Head of caudate nucleus (tissue), 42 donors: ENCODE measurements at regions not wholly inside any gene's neighbourhood (a gene's known extent, or its start where the extent isn't known, plus 50 kb on each side); places are given as distances from the start of the nearest gene placed in this dataset.
A peak's percentile ranks its signal among the peaks of the same experiment; 100 is the strongest.

Experiments
- DNase-seq, 42 donors: peaks; one replicate each; pipeline versions ENCODE4 v3.0.0 to v3.0.0-alpha.2; 2020 to 2021; ENCODE audit warnings: mixed read lengths in 7 of 42
- intact Hi-C: fragments of 100-400 bp; cut with DNase I; formaldehyde crosslinking; loops from one replicate; pipeline ENCODE4 v1.15.0; 2022

DNA sequence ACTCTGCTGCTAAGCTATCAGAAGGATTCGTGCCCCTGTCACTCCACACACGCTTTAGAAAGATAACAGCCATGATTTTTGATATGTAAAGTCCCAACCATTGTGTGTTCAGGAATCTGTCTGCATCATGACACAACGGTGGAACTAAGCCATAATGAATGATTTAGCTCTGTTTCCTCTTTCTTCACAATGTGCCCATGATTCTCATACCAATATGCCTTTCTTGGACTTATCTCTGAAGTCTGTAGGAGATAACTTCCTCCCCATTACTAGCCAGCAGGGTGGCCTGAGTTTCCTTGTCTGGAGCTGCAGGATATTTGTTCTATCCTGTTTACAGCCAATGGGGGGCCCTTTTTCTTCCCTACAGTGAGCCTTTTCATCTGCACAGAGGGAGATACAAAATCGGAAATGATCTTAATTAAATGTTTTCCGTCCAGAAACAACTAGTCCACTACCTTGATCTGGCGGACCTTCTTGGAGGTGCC lies 511.7 kb downstream of the USP25 start:
- peak in 1 of 42 donors; percentile 13 for DNase-seq
- intact Hi-C loops, result no loop called here

DNA sequence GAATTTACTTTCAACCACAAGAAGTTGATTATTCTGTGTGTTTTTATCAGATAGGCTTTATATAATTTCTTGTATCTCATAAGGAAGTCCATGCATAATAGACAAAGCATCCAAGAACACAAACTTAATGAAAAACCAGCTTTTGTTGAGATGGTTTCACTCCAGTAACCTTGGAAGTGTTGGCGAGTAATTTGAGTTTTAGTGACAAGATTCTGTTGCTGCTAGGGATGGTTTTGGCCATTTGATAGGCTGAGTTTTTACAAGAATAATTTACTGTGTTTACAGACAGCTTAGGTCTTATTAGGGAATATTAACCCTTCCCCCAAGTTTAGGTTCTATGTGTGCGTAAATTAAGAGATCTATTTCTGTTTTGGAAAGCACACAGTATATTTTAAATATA lies 513.6 kb downstream of the USP25 start:
- no peak for DNase-seq
- intact Hi-C loops, result no loop called here

DNA sequence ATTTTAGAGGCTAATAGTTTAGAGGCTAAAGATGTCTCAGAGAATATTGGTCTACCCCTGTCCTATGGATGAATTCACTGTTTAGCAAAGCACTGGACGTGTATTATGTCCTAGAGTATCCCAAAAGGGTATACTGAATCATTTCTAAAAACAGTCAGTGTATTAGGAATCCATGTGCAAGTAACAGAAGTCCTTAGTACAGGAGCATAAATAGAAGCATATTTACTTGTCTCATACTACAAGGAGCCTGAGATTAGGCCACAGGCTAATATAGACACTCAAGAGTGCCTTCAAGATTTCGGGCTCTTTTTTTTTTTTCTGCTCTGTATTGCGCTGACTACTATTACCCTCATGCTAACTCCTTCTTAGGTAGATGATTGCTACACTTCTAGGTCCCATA lies 518.9 kb downstream of the USP25 start:
- intact Hi-C loops, result no loop called here
- DNase-seq, result no peak

DNA sequence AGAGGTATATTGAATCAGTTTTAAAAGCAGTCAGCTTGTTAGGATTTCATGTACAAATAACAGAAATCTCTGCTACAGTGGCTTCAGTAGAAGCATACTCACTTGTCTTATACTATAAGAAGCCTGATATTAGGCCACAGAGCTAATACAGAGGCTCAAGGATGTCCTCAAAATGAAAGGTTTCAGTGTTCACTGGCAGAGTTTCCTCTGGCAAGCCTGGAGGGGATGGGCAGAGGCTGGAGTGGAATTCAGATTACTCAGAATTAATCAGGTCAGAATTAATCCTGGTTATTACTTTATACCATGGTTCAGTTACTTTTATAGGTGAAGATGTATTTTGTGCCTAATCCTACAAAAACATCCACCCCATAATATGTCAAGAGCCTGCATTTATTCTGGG lies 520.5 kb downstream of the USP25 start:
- intact Hi-C loops, result no loop called here
- peak in 3 of 42 donors; percentile 6 to 24 (median 22) for DNase-seq

DNA sequence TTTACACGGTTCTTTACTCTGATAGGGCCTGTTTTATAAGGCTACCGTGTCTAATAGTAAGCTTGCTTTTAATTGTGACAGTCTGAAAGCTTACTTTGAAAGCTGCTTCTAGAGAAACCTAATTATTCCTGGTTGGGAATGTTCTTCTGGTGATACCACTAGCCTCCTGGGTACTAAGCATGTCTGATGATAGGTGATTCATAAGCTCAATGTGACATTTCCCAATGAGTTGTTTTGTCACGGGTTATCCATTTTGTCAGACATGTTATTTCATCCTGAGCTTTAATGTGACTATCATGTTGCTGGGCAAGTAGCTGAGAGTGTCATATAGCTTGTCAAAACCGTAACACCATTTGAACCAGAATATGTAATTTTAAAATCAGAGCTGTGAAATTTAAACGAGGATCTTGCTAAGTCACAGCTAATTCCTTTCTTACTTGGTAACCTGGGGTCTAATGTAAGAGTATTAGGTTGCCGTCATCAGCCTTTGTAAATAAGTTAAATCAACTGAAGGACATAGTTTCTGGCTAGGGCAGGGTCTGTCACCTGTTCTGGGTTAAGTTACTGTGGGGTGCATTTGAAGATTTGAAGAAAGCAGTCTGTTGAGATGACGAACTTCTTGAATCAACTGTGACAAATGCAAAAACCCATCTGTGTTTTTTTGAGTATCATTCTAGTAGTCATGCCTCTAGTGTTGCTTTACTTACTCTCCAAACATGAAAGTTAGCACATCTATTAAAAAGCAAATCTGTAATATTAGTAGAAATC lies 529.2 kb downstream of the USP25 start:
- no peak for DNase-seq
- intact Hi-C loops, result no loop called here

DNA sequence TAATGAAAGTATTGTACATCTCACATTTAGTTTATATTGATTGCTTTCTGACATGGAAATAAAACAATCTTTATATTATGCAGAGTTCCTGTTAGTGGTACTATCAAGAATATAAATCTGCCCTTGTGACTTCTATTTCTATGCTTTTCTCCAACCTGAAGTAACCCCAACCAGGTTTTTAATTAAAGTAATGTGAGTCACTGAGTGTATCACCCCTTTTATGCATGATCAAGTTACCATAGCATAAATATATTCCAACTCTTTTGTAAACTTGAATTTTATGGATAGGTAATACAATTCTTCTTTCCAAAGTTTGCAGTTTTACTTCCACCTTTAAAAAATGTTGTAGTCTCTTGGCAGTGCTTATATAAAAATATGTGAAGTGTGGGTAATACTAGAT lies 532.3 kb downstream of the USP25 start:
- no peak for DNase-seq
- intact Hi-C loops, result no loop called here

DNA sequence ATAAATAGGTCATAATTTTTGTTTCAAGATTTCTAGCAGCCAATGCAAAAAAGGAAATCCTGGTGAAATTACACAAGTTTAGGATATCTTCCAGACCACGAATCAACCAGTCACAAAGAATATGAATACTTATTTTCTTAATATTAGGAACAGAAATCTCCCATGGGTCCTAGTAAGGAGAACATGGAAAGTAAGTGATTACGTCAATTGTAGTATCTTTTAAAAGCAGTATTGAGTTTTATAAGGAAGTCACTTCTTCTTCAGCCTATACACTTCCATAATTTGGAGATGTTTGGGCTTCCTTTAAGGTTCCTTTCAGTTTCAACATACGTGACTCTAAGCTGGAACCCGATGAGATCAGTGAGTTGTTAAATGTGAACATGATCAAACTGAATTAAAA lies 534.5 kb downstream of the USP25 start:
- DNase-seq, result no peak

DNA sequence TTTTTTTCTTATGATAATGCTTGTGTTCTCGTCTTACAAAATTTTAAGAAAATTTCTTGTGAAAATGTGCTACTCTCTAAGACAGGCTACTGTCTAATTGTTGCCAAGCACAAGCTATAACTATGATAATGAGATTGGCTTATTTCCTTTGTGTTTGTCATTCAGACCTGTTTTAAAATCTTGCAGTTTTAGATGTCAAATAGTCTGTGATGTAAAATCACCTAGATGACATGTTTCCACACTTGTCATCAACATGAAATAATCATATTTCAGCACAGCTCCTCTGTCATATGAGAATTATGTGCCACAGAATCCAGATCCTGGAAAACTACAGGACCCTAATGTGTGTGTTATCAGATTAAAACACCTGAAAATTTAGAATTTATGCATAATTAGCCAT lies 539.7 kb downstream of the USP25 start:
- no peak for DNase-seq
- intact Hi-C loops, result no loop called here

More for the DNA sequence above, 534.5 kb downstream of the USP25 start:
- intact Hi-C loops, result no loop called here

DNA sequence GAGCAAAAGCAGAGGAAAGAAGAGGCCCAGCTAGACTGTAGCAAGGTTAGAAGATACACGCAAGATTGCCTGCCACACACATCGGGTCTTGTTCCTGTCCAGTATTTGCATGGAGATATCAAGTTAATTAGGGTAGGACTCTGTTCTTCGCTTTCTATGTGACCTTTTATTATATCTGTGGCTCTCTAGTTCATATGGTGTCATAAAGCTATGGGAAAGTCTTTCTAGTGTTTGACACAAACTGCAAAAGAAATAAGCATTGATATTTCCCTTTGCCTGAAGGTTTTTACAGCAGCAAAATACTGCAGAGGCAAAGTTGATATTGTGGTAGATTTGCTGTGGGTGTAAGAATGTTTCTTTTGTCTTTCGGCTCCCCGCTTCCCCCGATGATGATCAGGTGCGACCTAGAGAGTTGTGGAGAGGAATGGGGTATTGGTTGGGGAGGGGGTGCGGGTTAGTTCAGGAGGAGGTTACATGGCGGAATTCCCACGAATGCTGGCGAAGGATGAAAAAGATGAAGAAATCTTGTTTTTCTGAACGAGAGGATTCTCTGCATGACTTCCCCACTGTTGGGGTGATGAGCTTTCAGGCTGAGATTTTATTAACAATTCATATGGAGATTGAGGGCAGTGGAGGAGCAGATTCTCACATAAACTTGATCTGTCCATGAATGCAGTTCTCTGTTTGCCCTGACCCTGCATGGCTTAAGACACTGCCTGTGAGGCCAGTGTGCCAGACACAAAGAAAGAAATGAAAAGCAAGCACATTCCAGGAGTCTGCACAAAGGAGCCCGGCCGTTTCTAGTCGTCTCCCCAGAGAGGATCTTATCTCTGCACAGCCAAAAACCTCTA lies 550.2 kb downstream of the USP25 start:
- intact Hi-C loops, result no loop called here
- DNase-seq, result peak in 40 of 42 donors; percentile 14 to 81 (median 50)

DNA sequence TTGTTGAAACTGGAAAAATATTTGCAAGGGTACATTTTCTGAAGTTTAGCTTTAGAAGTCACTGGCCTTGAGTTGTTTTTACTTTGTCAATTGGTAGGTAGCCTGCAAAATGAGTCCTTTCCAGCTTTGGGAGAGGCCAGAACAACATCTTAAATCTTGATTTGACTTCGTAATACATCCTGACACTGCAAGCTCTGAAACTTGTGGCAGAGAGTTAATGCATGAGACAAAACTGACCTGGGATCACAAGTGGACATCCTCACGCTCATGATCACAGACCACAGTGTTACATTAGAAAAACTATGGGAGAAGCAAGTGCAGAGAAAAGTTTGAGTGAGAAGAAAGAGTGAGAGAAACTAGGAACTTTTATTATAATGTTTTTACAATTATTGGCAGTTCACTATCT lies 550.9 kb downstream of the USP25 start:
- intact Hi-C loops, result no loop called here
- DNase-seq, result no peak

DNA sequence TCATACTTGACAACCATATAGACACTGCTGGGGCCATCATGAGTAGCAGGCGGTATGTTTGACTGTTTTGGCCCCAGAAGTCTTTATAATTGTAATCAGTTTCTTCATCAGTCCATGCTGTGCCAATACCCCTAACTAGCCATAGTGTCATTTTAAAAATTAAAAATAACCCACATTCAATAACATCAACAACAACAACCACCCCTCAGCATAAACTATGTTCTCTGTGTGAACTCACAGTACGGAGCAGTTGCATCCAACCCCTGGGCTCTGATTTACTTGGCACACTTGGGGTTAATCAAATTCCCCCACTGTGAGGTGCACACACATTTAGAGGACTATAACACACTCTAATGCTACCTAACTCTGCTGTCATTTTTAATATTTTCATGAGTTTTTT lies 553.7 kb downstream of the USP25 start:
- DNase-seq, result no peak
- intact Hi-C loops, result no loop called here

DNA sequence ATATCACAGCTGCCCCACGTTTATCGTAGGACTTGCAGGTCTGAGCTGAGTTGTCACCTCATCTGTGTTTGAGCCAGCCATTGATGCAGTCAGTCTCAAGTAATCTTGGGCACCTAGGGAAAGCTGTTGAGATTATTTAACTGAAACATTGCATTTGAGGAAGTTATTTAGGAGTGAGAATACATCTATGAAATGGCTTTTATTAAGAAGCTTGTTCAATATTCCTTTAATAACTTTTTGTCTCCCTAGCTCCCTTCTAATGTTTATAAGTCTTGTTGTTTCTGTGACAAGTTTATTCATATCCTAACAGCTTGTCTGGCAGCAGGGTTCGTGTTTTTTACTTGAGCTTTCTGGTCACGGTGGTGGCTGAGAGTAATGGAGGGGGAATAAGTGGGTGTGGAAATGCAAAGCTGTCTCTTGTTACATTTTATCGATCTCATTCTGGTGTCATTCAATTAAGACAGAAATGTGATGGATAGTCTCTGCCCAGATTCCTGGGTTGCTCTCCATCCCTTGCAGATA lies 555.9 kb downstream of the USP25 start:
- intact Hi-C loops, result no loop called here
- peak in 1 of 42 donors; percentile 38 for DNase-seq

DNA sequence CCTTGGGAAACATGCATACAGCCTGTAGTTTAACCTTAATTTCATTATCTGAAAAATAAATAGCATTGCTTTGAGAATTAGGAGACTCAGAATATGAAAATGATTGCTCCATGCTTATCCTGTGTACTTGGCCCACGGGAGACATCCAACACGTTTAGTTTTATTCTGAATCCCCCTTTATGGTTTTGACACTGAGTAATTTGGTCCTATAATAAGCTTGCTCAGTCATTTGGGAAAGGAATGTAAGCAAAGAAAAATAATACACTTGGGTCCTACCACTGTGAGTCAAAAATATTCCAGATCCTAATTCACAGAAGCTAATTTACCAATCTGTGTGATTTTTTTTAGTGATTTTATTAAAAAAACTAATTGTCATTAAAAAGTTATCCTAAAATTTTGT lies 557.3 kb downstream of the USP25 start:
- intact Hi-C loops, result no loop called here
- no peak for DNase-seq

DNA sequence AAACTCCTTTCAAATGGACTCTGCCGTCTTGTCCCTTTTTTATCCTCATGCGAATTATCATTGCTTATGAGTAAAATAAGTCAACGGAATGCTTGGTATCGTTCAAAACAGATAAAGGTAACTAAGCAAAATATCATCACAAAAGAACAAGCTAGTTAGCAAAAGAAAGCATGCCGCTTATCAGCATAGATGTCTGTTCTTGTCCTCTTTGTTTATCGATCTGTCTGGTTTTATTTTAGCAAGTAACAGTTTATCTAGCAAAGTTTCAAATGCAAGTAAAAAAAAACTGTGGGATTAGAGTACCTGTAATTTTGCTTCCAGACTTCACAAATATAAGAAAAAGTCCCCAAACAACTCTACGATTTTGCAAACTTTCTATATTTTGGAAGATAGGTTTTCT lies 561.5 kb downstream of the USP25 start:
- no peak for DNase-seq
- intact Hi-C loops, result no loop called here

DNA sequence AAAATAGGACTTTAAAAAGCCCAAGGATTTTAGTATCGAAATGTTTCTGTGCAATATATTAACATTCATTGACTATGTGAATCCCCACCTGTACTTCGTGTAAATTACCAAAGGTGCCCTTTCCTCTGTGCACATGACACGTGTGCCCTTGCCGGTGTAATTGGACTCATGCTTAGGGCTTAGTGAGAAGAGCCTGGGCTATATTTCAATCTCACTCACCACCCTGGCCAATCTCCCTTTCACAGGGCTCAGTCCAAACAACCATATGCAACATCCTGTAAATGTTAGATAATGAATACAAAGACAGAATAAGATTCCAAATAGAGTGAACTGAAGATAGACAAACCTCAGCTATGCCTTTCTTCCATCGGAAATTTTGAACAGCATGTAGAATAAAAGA lies 564.3 kb downstream of the USP25 start:
- DNase-seq, result no peak
- intact Hi-C loops, result no loop called here

DNA sequence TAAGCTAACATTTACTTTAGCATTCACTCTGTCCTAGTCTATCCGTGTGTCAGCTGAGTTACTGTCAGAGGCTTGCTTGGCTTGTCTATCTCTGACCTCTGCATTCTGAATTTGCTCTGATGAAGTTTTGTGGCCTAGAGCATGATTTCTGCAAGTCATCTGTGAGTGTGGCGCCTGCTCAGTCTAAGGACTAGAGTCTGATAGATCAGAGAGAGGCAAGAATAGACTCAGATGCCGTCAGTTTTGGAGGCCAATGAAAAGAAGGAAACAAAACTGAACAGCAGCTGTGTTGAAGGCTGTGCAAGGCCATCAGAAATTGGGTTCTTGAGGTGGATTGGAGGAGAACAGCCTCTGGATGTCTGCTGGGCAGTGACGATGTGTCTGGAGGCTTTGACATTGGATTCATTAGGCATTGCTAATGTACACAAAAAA lies 573.1 kb downstream of the USP25 start:
- intact Hi-C loops, result loop anchor here (10.0 kb wide), 1 partner anchor 108 kb away; no protein-coding TSS in a partner anchor
- peak in 28 of 42 donors; percentile 13 to 77 (median 40) for DNase-seq

DNA sequence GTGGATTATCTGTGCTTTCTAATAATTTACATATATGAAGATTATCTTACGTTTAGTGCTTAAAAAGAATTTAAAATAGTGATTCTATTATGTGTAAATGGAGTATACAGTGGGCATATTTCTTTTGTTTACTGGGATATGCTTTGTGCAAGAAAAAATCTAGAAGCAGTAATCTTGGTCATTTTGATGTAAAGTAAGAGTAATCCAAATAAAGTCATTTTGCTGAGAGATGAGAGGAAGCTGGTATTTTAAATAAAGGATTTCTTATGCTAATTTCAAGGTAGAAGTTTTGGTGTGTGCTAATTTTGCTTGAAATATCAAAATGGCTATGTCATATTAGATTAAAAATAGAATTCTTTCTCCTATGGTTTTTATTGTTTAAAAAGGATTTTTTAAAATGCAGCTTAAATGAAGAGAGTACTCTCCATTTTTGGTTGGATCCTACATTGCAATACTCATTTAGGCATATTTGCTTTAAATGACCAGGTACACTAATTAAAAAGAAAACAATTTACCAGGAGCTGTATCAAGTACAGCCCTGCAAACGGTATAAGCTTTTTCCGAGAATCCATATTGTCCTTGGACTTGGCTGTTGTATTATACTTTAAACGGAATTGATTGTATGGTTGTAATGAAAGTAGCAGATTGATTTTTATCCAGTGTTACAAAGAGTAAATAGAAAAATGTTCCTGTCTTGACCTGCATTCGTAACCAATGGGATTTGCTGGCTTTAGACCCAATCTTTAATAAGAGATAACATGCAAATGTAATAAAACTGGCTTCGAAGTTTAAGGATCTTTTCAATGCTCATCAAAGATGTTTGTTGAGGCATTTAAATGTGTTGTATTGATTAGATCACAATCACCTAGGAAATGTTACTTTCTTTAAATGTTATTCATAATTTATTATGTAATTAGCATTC lies 574.7 kb downstream of the USP25 start:
- intact Hi-C loops, result loop anchor here (10.0 kb wide), 1 partner anchor 110 kb away; no protein-coding TSS in a partner anchor
- DNase-seq, result no peak

DNA sequence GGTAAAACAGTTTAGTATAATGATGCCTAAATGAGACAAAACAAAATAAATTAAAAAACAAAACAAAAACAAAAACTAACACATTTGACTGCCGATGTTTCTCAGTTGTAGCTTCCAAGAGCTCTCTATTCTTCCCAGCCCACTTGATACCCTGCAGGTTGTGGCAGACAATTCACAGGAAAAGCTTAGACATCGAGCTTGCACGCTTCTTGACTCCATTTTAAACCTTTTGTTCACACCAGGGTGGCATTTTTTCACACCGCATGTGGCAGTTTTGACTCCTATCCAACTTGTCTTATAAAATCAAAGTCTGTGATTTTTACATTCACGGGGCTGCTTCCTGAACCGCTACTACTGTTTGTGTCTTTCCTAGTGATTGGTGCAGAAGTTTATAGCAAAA lies 575.9 kb downstream of the USP25 start:
- intact Hi-C loops, result loop anchor here (10.0 kb wide), 1 partner anchor 111 kb away; no protein-coding TSS in a partner anchor
- DNase-seq, result peak in 9 of 42 donors; percentile 14 to 60 (median 33)

DNA sequence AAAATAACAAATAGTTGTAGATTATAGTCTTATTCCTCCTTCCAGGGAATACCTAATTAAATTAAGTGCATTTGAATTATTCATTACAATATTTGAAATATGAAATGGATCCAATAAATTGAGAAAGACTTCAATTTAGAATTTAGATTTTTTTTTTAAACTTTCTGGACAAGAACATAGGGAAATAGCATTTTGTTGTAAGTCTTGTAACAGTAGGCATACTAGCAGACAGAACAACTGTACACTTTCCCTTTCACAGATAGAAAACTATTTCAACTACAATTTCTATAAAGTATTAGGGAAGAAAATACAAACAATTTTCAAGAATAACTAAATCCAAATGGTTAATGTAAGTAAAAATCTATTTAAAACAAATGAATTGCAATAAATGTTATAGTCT lies 577.5 kb downstream of the USP25 start:
- intact Hi-C loops, result loop anchor here (10.0 kb wide), 1 partner anchor 112 kb away; no protein-coding TSS in a partner anchor
- DNase-seq, result no peak
